Mammary epithelial cell (primary cell): ENCODE measurements at regions not wholly inside any gene's neighbourhood (a gene's known extent, or its start where the extent isn't known, plus 50 kb on each side); places are given as distances from the start of the nearest gene placed in this dataset.

Source experiments
- CTCF ChIP-seq, 2 donors: IDR thresholded peaks in 1 of 2; conservative IDR thresholded peaks in 1 of 2; 2 replicates each; pipeline ENCODE4 v1.5.1; 2011 to 2012; ENCODE audit warnings: inconsistent platforms in 2 of 2, low read length in 2 of 2, mild to moderate bottlenecking in 2 of 2, control low read depth in 1 of 2, low read depth in 1 of 2; ENCODE audit not compliant: insufficient read depth in 1 of 2; ENCODE audit errors: extremely low read depth in 1 of 2
- EZH2 ChIP-seq: IDR thresholded peaks from 2 replicates; pipeline ENCODE4 v1.6.1; 2012; ENCODE audit warnings: low read length, inconsistent platforms, borderline replicate concordance

DNA sequence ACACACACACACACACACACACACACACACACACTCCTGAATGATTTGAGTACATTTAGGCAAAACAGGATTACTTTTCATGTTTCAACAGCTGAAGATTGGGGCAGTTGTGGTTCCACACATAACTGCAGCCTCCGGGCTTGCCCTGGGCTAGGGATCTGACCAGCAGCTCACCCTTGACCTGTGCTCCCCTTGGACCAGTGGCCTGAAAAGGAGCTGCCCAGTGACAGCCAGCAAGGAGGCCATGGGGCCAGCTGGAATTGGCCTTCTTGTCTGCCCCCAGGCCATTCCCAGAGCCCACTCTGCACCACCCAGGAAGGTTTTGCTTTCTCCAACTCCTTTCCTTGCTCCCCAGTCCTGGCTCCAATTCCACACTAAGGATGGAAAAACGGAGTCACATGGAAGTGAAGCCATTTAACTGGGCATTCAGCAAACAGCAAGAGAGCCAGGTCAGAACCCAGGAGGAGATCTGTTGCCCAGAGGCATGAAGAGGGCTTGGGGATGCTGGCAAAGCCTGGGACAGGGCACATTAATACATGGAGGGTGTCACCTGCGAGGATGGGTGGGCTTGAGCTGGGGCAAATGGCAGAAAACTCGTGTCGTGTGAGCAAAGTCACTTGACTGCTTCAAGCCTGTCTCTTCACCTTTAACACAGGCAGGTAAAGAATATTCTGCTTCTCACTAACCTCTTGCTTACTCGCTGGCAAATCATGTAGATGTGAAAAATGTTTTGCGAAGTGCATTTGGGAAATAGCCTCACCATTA lies 61.5 kb upstream of the GDF10 start:
- TF ChIP-seq CTCF (conservative IDR thresholded peaks at IDR 0.05 in 1 of 2, IDR thresholded peaks at IDR 0.05 in 1 of 2; ENCODE audit: extremely low read depth in 1 of 2, insufficient read depth in 1 of 2, low read depth in 1 of 2, low read length in 2 of 2), result no peak
- TF ChIP-seq EZH2, result no peak
